ENCODE measurements at regions not wholly inside any gene's neighbourhood (a gene's known extent, or its start where the extent isn't known, plus 50 kb on each side); places are given as distances from the start of the nearest gene placed in this dataset.

GRCh38 chr14:49969961-49970360, 77.1 kb downstream of the ARF6 start:
- no peak overlapping the region for H3K9ac ChIP-seq (replicated peaks in 1 of 4; ENCODE audit: extremely low read depth in 1 of 4, low read depth in 3 of 4, low read length in 3 of 4)
- no peak overlapping the region for H2BK15ac ChIP-seq (ENCODE audit: low read length)
- FAIRE-seq (no peak), DNase-seq (ENCODE audit: low read depth in 1 of 2, low spot score in 2 of 2) (no peak)
- H2BK120ac ChIP-seq (replicated peaks; ENCODE audit: low read depth, low read length), result no peak overlapping the region
- no peaks in the 10 kb centered on the region for H3K36me3 ChIP-seq (ENCODE audit: control insufficient read depth in 2 of 4, insufficient read depth in 4 of 4, low read length in 3 of 4)
- no peaks in the 10 kb centered on the region for H3K9me3 ChIP-seq (ENCODE audit: insufficient read depth in 2 of 2, low read depth in 1 of 2, low read length in 1 of 2)
- no peak overlapping the region for H2BK12ac ChIP-seq (ENCODE audit: low read depth, low read length)
- H3K79me2 ChIP-seq (ENCODE audit: control insufficient read depth in 1 of 2, insufficient read depth in 2 of 2, low read length in 2 of 2), result no peaks in the 10 kb centered on the region
- H3K14ac ChIP-seq (ENCODE audit: insufficient read length), result no peak overlapping the region
- H3K4me3 ChIP-seq (ENCODE audit: extremely low read depth in 1 of 4, insufficient read depth in 2 of 4, low read depth in 3 of 4, low read length in 4 of 4), result no peak overlapping the region
- H3K4me2 ChIP-seq (ENCODE audit: insufficient read depth in 1 of 2, low read depth in 2 of 2, low read length in 2 of 2), result no peak overlapping the region
- H2AK5ac ChIP-seq (ENCODE audit: low read depth, low read length), result no peak overlapping the region
- H3K23me2 ChIP-seq (ENCODE audit: low read depth, low read length), result no peaks in the 10 kb centered on the region
- H3K4ac ChIP-seq (replicated peaks; ENCODE audit: insufficient read length, low read depth, low read length), result no peak overlapping the region
- no peak overlapping the region for H4K8ac ChIP-seq (ENCODE audit: extremely low read depth, insufficient read depth, low read length)
- peaks cover 0 to 8% (median 3%) of the 10 kb centered on the region in 4 experiments; a peak in 3 of 7 replicates for H3K4me1 ChIP-seq (replicated peaks in 1 of 4; ENCODE audit: control insufficient read depth in 3 of 4, insufficient read depth in 4 of 4, low read length in 3 of 4)
- H2AFZ ChIP-seq (ENCODE audit: low read length), result peak overlapping the region; percentile 61; the same call in 1 of the 2 replicates
- H3K23ac ChIP-seq (ENCODE audit: insufficient read length), result no peak overlapping the region
- no peaks in the 10 kb centered on the region for H3K27me3 ChIP-seq (replicated peaks in 1 of 4; ENCODE audit: control insufficient read depth in 3 of 4, extremely low read depth in 1 of 4, insufficient read depth in 3 of 4, low read length in 3 of 4)
- CTCF ChIA-PET (ENCODE audit: partially characterized antibody), result no interaction called here
- no peak overlapping the region for H3K56ac ChIP-seq (replicated peaks; ENCODE audit: insufficient read length, low read depth, low read length)
- POLR2A ChIA-PET (ENCODE audit: partially characterized antibody), result no interaction called here
- no peaks in the 10 kb centered on the region for H4K20me1 ChIP-seq (replicated peaks in 1 of 2; ENCODE audit: control insufficient read depth in 1 of 2, insufficient read depth in 2 of 2, low read length in 2 of 2)
- no peak overlapping the region for H4K5ac ChIP-seq (ENCODE audit: insufficient read length, low read depth, low read length)
- H3K79me1 ChIP-seq (ENCODE audit: low read depth, low read length), result no peaks in the 10 kb centered on the region
- no peak overlapping the region for H2BK5ac ChIP-seq (ENCODE audit: low read depth, low read length)
- H3K18ac ChIP-seq (ENCODE audit: extremely low read depth, low read length), result no peak overlapping the region
- H4K91ac ChIP-seq (replicated peaks; ENCODE audit: insufficient read length, low read length), result no peak overlapping the region
- WGBS, 2 experiments (ENCODE audit: extremely low coverage in 1 of 2, insufficient coverage in 1 of 2, insufficient read length in 1 of 2, insufficient replicate concordance in 2 of 2, low coverage in 1 of 2, low lambda C conversion rate in 2 of 2, missing lambda C conversion rate in 1 of 2), result 92% methylated on average over 5 of the region's 5 CpGs; no CpG with 5 or more reads in 1 of the 2 experiments
- no peak overlapping the region for H2BK20ac ChIP-seq (ENCODE audit: low read length)
- H3K27ac ChIP-seq (ENCODE audit: low read depth, low read length), result no peak overlapping the region
- TF ChIP-seq CTCF (IDR thresholded peaks at IDR 0.05; ENCODE audit: control extremely low read depth in 1 of 3, insufficient read depth in 1 of 3, low read depth in 1 of 3, low read length in 3 of 3) (no peak), TAF7 (optimal IDR thresholded peaks at IDR 0.05; ENCODE audit: borderline replicate concordance, low read depth, low read length) (no peak), USF2 (IDR thresholded peaks at IDR 0.05; ENCODE audit: low read length) (no peak), ATF2 (IDR thresholded peaks at IDR 0.05; ENCODE audit: low read length) (no peak), BRCA1 (IDR thresholded peaks at IDR 0.05; ENCODE audit: low read depth, low read length) (no peak), SP4 (IDR thresholded peaks at IDR 0.05; ENCODE audit: low read length) (no peak), RAD21 (IDR thresholded peaks at IDR 0.05 in 1 of 2, conservative IDR thresholded peaks at IDR 0.05 in 1 of 2; ENCODE audit: low read depth in 2 of 2, low read length in 2 of 2) (no peak), SRF (IDR thresholded peaks at IDR 0.05; ENCODE audit: low read depth, low read length) (no peak), MAFK (IDR thresholded peaks at IDR 0.05; ENCODE audit: low read depth, low read length) (no peak)

Data from H1 (cell line).